Motor neuron (in vitro differentiated cells): ENCODE measurements at regions not wholly inside any gene's neighbourhood (a gene's known extent, or its start where the extent isn't known, plus 50 kb on each side); places are given as distances from the start of the nearest gene placed in this dataset.
"Not testable (repeated sequence)": the region's sequence is repeated elsewhere in the genome, so short reads cannot be mapped to it uniquely, and the experiment has no call there.

Source experiments
- ATAC-seq, 8 experiments: fragments of 200-7000 bp; cut with Tn5 transposase; replicated peaks in 6 of 8; 2 replicates each; pipeline ENCODE4 v1.8.0; 2021; ENCODE audit warnings: mild to moderate bottlenecking in 8 of 8, moderate library complexity in 8 of 8
- H3K27ac ChIP-seq, 2 donors: fragments of 250-450 bp; sonication (Bioruptor Pico); 2 replicates each; pipeline ENCODE4 v1.9.0; 2021; ENCODE audit warnings: antibody characterized with exemption in 2 of 2, mild to moderate bottlenecking in 2 of 2, moderate library complexity in 1 of 2
- H3K4me1 ChIP-seq, 2 donors: fragments of 250-450 bp; sonication (Bioruptor Pico); replicated peaks in 1 of 2; 2 replicates each; pipeline ENCODE4 v1.6.1; 2021; ENCODE audit warnings: antibody characterized with exemption in 2 of 2, mild to moderate bottlenecking in 2 of 2, moderate library complexity in 1 of 2
- H3K4me3 ChIP-seq, 5 donors: fragments of 250-450 bp; sonication (Bioruptor Pico); 2 replicates each; pipeline ENCODE4 v1.9.0; 2021; ENCODE audit warnings: antibody characterized with exemption in 5 of 5, mild to moderate bottlenecking in 5 of 5, moderate library complexity in 4 of 5
- WGBS, 10 experiments: fragments of 450-650 bp; shearing (Covaris generic); methylation state at CpG; one replicate each; pipeline ENCODE4 v1.0.0; 2022; 5-methylcytosine and 5-hydroxymethylcytosine counted together
- in situ Hi-C, 9 experiments: fragments of 400-800 bp; cut with MboI; loops; one replicate each; pipeline ENCODE4 v1.15.0; 2021; ENCODE audit warnings: low sequenced_read_pairs in 9 of 9, low pct_unique_long_range_greater_than_20kb in 2 of 9; ENCODE audit not compliant: unreplicated experiment in 9 of 9

GRCh38 chr13:81275666-81276258, 934.8 kb upstream of the SPRY2 start:
- no peak for ATAC-seq
- Histone ChIP-seq H3K27ac (no peak overlapping the region), H3K4me1 (no peaks in the 10 kb centered on the region), H3K4me3 (no peak overlapping the region)
- WGBS, 10 experiments: 0 to 100% (median 72%) methylated on average over 1 to 8 of the region's 8 CpGs; no CpG with 5 or more reads in 1 of the 10 experiments
- in situ Hi-C loops: no loop called here

GRCh38 chr13:81247711-81248110, 906.8 kb upstream of the SPRY2 start:
- 0 to 100% (median 55%) methylated on average over 1 to 2 of the region's 2 CpGs; no CpG with 5 or more reads in 3 of the 10 experiments for WGBS, 10 experiments
- Histone ChIP-seq H3K27ac (no peak overlapping the region), H3K4me3 (no peak overlapping the region), H3K4me1 (no peaks in the 10 kb centered on the region)
- ATAC-seq: no peak
- in situ Hi-C loops: no loop called here

GRCh38 chr13:81246556-81246955, 905.6 kb upstream of the SPRY2 start:
- Histone ChIP-seq H3K27ac (no peak overlapping the region), H3K4me1 (no peaks in the 10 kb centered on the region), H3K4me3 (no peak overlapping the region)
- WGBS, 10 experiments: 34 to 100% (median 86%) methylated on average over 1 to 4 of the region's 6 CpGs; no CpG with 5 or more reads in 3 of the 10 experiments
- in situ Hi-C loops: no loop called here
- ATAC-seq: no peak

GRCh38 chr13:81244011-81244410, 903.1 kb upstream of the SPRY2 start:
- in situ Hi-C loops: no loop called here
- Histone ChIP-seq H3K4me3 (no peak overlapping the region), H3K27ac (no peak overlapping the region), H3K4me1 (no peaks in the 10 kb centered on the region)
- ATAC-seq: no peak
- 0 to 100% (median 71%) methylated on average over 1 of the region's 1 CpG for WGBS, 10 experiments

- no peaks in the 10 kb centered on the region for H3K4me1 ChIP-seq
- ATAC-seq: no peak
- no peak overlapping the region for H3K27ac ChIP-seq
- WGBS, 10 experiments: 0 to 100% (median 76%) methylated on average over 1 to 2 of the region's 2 CpGs
- in situ Hi-C loops: no loop called here
- H3K4me3 ChIP-seq: no peak overlapping the region
Measured at GRCh38 chr13:81230386-81230785, 889.5 kb upstream of the SPRY2 start.

- H3K27ac ChIP-seq, H3K4me3 ChIP-seq, ATAC-seq, H3K4me1 ChIP-seq, in situ Hi-C loops: not testable (repeated sequence)
- WGBS, 10 experiments: 0 to 100% (median 68%) methylated on average over 1 to 4 of the region's 4 CpGs; no CpG with 5 or more reads in 2 of the 10 experiments
Measured at GRCh38 chr13:81226830-81227229, 885.9 kb upstream of the SPRY2 start.

- WGBS, 10 experiments: 0 to 86% (median 73%) methylated on average over 1 to 7 of the region's 7 CpGs
- no peak for ATAC-seq
- H3K4me3 ChIP-seq: no peak overlapping the region
- in situ Hi-C loops: no loop called here
- H3K4me1 ChIP-seq: no peaks in the 10 kb centered on the region
- H3K27ac ChIP-seq: no peak overlapping the region
Measured at GRCh38 chr13:81224209-81224833, 883.4 kb upstream of the SPRY2 start.

- ATAC-seq: no peak
- in situ Hi-C loops: no loop called here
Measured at GRCh38 chr13:81223778-81224177, 882.9 kb upstream of the SPRY2 start.

GRCh38 chr13:81211713-81212112, 870.8 kb upstream of the SPRY2 start:
- H3K4me3 ChIP-seq: no peak overlapping the region
- WGBS, 10 experiments: 8 to 81% (median 50%) methylated on average over 1 to 2 of the region's 2 CpGs; no CpG with 5 or more reads in 3 of the 10 experiments
- no peak overlapping the region for H3K27ac ChIP-seq
- peaks cover 0 to 26% of the 10 kb centered on the region in 2 donors for H3K4me1 ChIP-seq
- ATAC-seq: peak in 5 of 8 experiments; percentile 54 to 77 (median 62)
- in situ Hi-C loops: no loop called here

More at GRCh38 chr13:81223778-81224177, 882.9 kb upstream of the SPRY2 start:
- Histone ChIP-seq H3K4me1 (no peaks in the 10 kb centered on the region), H3K4me3 (no peak overlapping the region), H3K27ac (no peak overlapping the region)
- WGBS, 10 experiments: 17 to 100% (median 78%) methylated on average over 1 to 6 of the region's 6 CpGs; no CpG with 5 or more reads in 1 of the 10 experiments

- ATAC-seq: peak in 4 of 8 experiments; percentile 23 to 64 (median 54)
Measured at GRCh38 chr13:81207636-81208035, 866.7 kb upstream of the SPRY2 start.

GRCh38 chr13:81207231-81207630, 866.3 kb upstream of the SPRY2 start:
- Histone ChIP-seq H3K27ac (no peak overlapping the region), H3K4me1 (peaks cover 0 to 19% of the 10 kb centered on the region in 2 donors), H3K4me3 (no peak overlapping the region)
- in situ Hi-C loops: no loop called here
- peak in 4 of 8 experiments; percentile 27 to 41 (median 34) for ATAC-seq

More at GRCh38 chr13:81207636-81208035, 866.7 kb upstream of the SPRY2 start:
- H3K27ac ChIP-seq: no peak overlapping the region
- in situ Hi-C loops: no loop called here
- WGBS, 10 experiments: 0 to 80% (median 30%) methylated on average over 1 to 3 of the region's 3 CpGs
- H3K4me3 ChIP-seq: no peak overlapping the region
- H3K4me1 ChIP-seq: peaks cover 0 to 19% of the 10 kb centered on the region in 2 donors

- no peak overlapping the region for H3K4me3 ChIP-seq
- no peak overlapping the region for H3K27ac ChIP-seq
- H3K4me1 ChIP-seq: peaks cover 0 to 14% of the 10 kb centered on the region in 2 donors
- ATAC-seq: peak in 5 of 8 experiments; percentile 30 to 87 (median 64)
- WGBS, 10 experiments: 0 to 100% (median 70%) methylated on average over 1 of the region's 1 CpG; no CpG with 5 or more reads in 4 of the 10 experiments
- in situ Hi-C loops: no loop called here
Measured at GRCh38 chr13:81203783-81204182, 862.9 kb upstream of the SPRY2 start.

- H3K4me1 ChIP-seq: no peaks in the 10 kb centered on the region
- 0 to 100% (median 88%) methylated on average over 1 to 4 of the region's 4 CpGs for WGBS, 10 experiments
- H3K4me3 ChIP-seq: no peak overlapping the region
- H3K27ac ChIP-seq: no peak overlapping the region
- in situ Hi-C loops: no loop called here
- ATAC-seq: no peak
Measured at GRCh38 chr13:81199956-81200355, 859.0 kb upstream of the SPRY2 start.

- ATAC-seq: no peak
- H3K27ac ChIP-seq: no peak overlapping the region
- no peak overlapping the region for H3K4me3 ChIP-seq
- in situ Hi-C loops: no loop called here
- H3K4me1 ChIP-seq: no peaks in the 10 kb centered on the region
- WGBS, 10 experiments: 11 to 91% (median 71%) methylated on average over 2 to 3 of the region's 3 CpGs
Measured at GRCh38 chr13:81197966-81198365, 857.0 kb upstream of the SPRY2 start.
